ENCODE measurements at regions not wholly inside any gene's neighbourhood (a gene's known extent, or its start where the extent isn't known, plus 50 kb on each side); places are given as distances from the start of the nearest gene placed in this dataset.

DNA sequence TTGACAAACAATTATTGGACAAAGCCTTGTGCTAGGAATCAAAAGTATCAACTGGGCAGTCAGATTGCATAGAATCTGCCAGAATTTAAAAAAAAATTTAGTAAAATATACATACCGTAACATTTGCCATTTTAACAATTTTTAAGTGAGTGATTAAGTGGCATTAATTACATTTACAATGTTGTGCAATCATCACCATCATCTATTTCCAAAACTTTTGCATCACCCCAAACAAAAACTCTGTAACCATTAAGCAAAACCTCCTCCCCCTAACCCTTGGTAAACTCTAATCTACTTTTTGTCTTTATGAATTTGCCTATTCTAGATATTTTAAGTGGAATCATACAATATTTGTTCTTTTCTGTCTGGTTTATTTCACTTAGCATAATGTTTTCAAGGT, 182.8 kb downstream of the LMO4 start:
- DNase-seq: no peak

GRCh38 chr1:87512431-87512830, 183.8 kb downstream of the LMO4 start:
- no peak for DNase-seq

DNA sequence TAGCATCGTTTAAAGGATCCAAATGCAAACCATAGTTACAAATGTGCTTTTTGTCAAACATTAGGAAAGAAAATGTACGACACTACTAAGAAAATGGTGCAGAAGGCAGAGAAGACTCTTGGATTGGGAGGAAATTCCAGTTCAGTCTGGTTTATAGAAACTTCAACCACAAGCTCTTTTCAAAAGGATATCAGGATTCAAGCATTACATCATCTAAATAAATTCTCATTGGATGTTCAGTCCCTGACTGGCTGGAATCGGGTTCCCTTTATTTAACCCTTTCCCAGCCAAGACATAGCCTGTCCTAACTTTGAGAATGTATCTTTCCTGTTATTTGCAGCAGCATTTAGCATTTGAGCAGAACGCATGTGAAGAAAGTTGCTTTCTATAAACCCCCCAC, 184.6 kb downstream of the LMO4 start:
- peak; percentile 15 for DNase-seq

DNA sequence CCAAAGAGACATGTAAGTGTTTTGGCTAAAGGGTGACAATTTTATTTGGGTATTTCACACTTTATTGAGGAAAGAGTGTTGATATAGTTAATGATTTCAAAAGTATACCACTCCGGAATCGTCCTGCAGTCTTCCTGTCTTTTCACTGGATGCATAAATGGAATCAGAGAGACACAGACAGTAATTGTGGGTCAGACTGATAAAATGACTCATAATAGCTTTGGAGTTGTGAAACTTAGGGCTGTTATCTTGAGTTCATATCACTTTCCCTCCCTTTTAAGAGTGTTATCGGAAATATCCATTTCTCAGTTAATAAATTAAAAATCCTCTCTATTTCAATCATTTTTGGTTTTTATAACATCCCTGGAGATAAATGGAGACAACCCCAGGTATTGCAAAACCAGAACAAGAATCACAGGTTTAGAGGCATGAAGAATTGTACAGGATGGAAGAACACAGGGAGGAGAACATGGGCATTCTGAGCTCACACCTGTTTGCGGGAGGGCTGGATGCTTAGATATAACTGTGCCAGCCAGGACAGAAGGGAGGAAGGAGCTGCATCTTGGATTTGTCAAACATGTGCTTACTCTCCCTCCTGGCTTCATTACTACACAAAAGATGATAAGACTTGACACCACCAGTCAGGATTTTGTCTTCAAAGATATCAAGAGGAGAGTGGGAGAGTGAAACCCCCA, 185.4 kb downstream of the LMO4 start:
- no peak for DNase-seq

- peak; percentile 27 for DNase-seq
Observed at GRCh38 chr1:87515781-87516180, 187.1 kb downstream of the LMO4 start.

GRCh38 chr1:87518794-87519193, 190.1 kb downstream of the LMO4 start:
- no peak for DNase-seq

DNA sequence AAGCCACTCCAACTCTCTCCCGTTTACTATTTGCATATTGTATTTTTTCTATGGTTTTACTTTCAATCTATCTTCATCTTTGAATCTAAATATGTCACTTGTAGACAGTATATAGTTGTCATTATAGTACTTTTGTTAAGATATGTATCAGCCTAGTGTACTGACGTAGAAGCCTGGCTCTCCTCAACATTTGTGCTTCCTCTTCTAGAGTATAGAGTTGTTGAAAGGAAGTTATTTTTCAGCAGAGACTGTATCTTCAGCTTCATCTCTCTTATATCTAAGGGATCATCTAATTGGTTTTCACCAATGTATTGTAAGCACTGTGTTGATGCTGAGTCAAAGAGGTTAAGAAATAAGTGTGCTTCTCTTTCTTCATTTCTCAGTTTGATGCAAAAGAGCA, 192.8 kb downstream of the LMO4 start:
- DNase-seq: no peak

GRCh38 chr1:87523466-87523865, 194.8 kb downstream of the LMO4 start:
- DNase-seq: no peak

DNA sequence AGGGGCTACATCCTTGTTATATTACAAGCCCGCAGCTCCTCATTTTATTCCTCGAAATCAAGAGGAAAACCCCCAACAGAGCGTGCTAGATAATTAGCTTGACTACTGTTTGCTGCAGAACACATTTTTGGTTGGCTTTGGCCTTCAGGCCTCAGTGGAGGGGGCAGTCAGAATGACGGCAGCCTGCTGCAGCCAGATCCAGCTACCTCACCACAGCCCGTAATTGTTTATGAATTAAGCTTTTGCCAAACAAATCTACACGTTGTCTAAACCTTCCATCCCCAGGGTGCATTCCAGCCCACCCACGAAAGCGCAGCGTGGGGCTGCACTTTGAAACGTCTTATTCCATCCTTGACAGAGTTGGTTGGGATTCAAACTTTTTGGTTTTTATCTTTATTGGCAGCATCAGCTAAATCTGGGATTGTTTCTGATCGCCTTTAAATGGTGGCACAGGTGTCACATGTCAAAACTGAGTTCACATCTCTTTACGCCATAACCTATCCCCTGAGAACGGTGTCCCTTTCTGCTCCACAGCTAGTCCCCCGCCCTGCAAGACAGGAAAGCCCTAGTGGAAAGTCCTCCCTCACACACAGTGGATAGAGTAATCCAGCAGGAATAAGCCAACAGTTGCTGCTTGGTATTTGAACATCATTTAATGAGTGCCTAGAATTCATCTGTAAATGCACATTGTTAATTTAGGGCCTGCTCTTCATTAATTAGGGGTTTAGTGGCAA, 195.5 kb downstream of the LMO4 start:
- no peak for DNase-seq

DNA sequence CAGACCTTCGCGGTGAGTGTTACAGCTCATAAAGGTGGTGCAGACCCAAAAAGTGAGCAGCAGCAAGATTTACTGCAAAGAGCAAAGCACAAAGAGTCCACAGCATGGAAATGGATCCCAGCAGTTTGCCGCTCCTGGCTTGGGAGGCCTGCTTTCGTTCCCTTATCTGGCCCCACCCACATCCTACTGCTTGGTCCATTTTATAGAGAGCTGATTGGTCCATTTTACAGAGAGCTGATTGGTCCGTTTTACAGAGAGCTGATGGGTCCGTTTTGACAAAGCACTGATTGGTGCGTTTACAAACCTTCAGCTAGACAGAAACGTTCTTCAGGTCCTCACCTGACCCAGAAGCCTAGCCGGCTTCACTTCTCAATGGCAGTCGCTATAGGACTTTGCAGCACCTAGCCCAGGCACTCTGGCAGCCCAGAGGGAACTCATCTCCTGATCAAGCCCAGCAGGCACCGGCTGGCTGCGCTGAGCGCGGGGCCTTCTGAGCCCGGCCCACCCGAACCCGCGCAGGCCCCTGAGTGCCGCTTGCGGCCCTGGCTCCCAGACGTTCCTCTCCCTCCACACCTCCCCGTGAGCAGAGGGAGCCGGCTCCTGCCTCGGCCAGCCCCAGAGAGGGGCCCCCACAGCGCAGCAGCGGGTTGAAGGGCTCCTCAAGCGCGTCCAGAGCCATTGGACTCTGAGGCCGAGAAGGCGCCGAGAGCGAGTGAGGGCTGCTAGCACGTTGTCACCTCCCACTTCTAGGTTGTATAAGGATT, 200.3 kb downstream of the LMO4 start:
- no peak for DNase-seq

- DNase-seq: no peak
Observed at GRCh38 chr1:87530042-87530807, 201.5 kb downstream of the LMO4 start.

- no peak for DNase-seq
Observed at GRCh38 chr1:87535551-87535950, 206.9 kb downstream of the LMO4 start.

GRCh38 chr1:87539147-87539546, 210.5 kb downstream of the LMO4 start:
- no peak for DNase-seq

- DNase-seq: no peak
Observed at GRCh38 chr1:87542697-87543096, 214.0 kb downstream of the LMO4 start.

GRCh38 chr1:87549738-87550137, 221.1 kb downstream of the LMO4 start:
- DNase-seq: no peak

DNA sequence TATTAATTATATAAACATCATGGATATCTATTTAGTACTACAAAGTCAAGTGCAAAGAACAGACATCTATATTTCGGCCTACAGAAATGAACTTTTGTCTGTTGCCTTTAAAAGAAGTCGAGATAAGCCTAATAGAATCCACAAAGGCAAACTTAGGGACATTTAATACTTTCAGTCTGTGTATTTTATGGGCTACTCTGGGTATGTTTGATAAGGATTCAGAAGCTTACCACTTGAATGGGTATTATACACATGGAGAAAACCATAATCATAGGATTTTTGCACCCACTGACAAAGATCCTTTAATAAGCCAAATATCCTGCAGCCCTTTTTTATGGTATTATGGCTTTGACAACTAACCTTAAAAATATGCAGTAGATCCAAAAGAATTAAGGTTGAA, 224.8 kb downstream of the LMO4 start:
- DNase-seq: no peak

GRCh38 chr1:87555366-87555765, 226.7 kb downstream of the LMO4 start:
- no peak for DNase-seq

- DNase-seq: no peak
Observed at GRCh38 chr1:87556326-87556725, 227.6 kb downstream of the LMO4 start.

GRCh38 chr1:87558921-87559320, 230.2 kb downstream of the LMO4 start:
- DNase-seq: no peak

DNA sequence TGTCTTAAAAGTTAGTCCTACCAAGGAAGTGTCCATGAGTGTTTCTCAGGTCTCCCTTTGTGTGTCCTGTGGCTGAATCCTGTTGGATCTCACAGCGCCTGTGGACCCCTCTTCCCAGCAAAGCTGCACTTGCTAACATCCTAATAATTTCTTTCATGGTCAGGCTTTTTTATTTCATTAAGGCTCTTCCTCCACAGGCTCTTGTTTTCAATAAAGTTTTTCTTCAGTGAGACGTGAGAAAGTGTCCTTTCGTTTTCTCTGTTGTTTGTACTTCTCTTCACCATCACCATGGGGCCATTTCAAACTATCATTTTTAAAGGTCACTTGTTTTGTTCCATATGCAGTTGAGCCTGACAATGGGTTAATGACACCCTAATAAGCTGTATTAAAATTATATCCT, 231.5 kb downstream of the LMO4 start:
- no peak for DNase-seq

DNA sequence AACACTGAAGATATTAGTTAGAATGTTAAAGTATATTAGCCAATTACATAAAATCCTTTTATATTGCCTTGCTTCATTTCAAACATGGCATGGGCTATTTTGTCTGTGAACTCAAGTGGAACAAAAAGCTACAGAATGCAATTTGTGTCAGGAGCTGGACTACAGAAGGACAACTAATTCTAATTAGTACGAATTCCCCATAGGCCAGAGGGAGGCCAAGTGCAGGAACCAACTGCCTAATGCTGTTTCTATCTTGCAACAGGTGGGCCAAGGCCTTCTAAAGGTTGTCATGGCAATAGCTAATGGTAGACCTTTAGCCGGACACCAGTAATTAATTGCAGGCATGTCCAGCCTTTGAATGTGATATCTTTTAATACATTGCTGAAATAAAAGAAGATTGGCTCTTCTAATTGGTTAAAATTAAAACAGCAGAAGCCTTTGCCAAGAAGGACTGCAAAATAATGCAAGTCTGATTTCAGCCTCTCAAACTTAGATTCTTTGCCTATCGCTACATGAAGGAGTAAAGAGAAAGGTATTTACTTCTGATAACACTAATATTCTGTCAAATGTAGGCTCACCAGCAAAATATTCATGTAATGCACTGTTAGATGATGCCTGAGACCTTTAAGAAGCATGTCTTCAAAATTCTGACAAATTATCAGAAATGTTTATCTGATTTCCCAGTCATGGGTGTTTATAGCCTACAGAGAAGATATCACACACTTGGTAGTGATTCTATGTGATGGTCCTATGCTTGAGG, 232.1 kb downstream of the LMO4 start:
- peak; percentile 46 for DNase-seq

DNA sequence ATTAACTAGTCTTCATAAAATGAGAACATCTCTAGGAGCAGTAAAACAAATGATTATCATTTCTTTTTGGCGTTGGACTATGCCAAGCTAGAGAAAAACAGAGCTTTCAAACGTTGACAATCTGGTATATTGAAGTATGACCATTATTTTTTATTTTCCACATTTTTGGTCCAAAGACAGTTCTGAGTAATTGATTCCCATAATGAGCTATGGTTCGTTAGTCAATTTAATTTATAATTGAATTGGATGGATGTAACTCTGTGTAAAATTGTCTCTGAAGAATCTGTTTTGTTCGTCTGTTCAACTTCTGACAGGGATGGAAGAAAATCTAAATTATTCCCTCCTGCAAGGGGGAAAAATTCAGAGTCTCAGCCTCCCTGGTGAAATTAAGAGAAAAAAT, 234.5 kb downstream of the LMO4 start:
- DNase-seq: no peak
